ENCODE measurements at regions not wholly inside any gene's neighbourhood (a gene's known extent, or its start where the extent isn't known, plus 50 kb on each side); places are given as distances from the start of the nearest gene placed in this dataset.
"Not testable (repeated sequence)": the region's sequence is repeated elsewhere in the genome, so short reads cannot be mapped to it uniquely, and the experiment has no call there.

- DNase-seq, result no peak
These were observed 179.3 kb downstream of the GALC start for GRCh38 chr14:87813686-87814085.

GRCh38 chr14:87813211-87813610, 179.8 kb downstream of the GALC start:
- DNase-seq, result no peak

- no peak for DNase-seq
These were observed 181.7 kb downstream of the GALC start for GRCh38 chr14:87811246-87811645.

- DNase-seq, result no peak
These were observed 182.3 kb downstream of the GALC start for GRCh38 chr14:87810711-87811110.

GRCh38 chr14:87809261-87809660, 183.7 kb downstream of the GALC start:
- no peak for DNase-seq

GRCh38 chr14:87805315-87805723, 187.7 kb downstream of the GALC start:
- peak; percentile 13 to 44 for DNase-seq

DNA sequence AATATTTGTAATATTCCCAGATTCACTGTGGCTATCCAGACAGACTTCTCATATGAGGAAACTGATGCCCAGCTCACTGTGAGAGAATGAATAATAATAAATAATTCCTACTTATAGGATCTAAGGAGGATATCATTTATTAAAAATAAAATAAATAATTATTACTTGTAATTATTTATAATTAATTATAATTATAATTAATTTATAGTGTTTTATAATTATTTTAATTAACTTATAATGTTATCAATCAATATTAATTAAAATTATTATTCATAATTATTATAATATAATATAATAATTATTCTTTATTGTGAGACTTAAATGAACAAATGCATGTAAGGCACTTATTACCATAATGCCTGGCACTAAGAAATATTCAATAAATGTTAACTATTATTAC, 192.8 kb downstream of the GALC start:
- no peak for DNase-seq

DNA sequence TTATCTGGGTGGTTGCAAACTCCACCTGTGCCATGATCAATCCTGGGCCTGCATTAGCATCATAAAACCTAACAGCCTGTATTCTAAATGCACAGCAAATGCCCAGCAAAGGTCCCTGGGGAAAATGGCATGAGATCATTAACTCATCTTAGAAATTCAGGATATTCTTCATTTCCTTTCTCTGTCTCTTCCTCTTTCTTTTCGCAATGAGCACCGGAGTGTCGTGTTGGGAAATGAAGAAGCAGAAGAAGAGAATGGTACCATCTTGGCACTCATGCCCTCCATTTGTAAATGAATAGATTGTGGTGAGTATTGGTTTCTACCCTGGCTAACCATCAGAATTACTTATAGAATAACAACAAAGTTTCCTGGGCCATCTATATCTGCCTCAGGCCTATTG, 193.6 kb downstream of the GALC start:
- peak in 1 of 2 experiments; percentile 17 for DNase-seq

DNA sequence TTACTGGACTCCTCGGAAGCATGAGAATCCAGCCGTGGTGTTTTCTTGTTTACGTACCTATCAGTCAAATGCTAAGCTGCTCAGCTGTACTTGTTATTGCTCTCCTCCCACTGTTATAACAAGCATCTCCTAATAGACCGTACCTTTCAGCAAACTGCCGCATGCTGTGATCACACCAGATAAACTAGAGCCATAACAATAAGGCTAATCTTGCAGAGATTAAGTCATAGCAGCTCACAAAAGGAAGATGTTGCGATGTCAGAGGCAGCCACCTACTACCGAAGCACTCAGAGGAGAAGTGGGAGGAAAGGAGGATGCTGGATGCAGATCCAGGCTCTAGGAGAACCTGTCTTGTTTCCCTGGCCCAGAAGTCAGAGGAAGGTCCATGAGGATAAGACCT, 196.0 kb downstream of the GALC start:
- no peak for DNase-seq

GRCh38 chr14:87794561-87794960, 198.4 kb downstream of the GALC start:
- DNase-seq, result no peak

GRCh38 chr14:87785897-87786296, 207.1 kb downstream of the GALC start:
- no peak for DNase-seq

DNA sequence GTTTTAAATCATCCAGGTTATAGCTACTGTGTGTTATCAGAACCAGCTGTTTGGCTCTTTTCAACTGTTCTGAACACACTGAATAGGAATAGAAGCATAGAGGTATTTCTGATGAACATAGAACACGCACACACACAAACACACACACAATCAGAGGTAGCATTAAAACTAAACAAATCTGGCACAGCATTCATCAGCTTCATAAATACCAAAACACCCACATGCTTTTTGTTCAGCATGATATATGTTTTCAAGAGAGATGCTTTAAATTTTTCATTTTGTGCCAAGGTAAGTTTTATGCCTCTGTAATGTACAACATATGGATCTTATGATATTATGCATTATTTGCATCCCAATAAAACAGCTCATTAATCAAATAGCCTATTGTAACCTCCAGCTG, 208.6 kb downstream of the GALC start:
- no peak for DNase-seq

- no peak for DNase-seq
These were observed 209.9 kb downstream of the GALC start for GRCh38 chr14:87783071-87783470.

DNA sequence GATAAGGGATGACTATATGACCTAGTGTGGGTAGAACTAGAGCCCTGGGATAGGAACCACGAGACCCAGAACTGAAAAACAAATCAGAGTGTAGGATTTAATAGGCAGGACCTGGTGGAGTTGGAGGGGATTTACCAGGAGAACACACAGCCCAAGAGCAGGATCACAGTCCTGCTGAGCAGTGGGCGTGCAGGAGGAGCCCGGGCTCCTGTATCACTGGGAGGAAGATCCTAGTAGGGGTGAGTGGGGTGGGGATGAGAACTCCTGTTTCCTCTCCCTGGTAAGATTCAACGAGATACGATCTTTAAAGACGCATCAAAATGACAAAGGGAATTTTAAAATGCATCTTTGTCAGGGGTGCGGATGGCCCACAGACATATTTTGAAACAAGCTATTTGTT, 220.1 kb downstream of the GALC start:
- no peak for DNase-seq

DNA sequence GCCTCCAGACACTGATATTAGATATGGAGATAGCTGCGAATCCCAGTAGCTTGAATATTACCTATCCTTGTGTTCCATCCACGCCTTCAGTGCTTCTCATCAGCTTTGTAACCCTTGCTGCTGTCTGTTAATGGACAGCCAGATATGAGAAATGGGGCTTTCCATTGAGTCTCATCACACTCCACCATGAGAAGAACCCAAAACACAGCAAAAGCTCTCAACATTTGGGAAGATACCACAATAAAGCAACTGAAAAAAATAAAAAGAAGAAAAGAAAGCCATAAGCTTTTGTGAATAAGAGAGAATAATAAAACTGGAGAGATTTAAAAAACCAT, 225.4 kb downstream of the GALC start:
- DNase-seq, result no peak

GRCh38 chr14:87758876-87759275, 234.1 kb downstream of the GALC start:
- DNase-seq, result peak in 1 of 2 experiments; percentile 31

DNA sequence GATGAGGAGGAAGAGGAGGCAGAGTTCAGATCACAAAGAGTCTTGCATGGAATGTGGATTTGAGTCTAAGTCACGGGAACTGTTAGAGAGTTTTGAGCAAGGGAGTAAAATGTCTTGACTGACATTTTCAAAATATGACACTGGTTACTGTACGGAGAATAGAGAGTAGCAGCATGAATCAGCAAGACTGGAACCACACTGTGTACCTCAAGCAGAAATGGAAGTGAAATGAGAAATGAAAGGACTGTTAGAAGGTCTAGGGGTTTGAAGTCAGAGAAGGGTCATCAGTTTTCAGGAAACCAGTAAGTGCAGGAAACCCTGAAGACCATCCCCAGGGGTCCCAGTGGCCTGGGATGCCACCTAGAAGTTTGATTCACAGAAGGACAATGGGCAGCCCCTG, 236.3 kb downstream of the GALC start:
- no peak for DNase-seq

DNA sequence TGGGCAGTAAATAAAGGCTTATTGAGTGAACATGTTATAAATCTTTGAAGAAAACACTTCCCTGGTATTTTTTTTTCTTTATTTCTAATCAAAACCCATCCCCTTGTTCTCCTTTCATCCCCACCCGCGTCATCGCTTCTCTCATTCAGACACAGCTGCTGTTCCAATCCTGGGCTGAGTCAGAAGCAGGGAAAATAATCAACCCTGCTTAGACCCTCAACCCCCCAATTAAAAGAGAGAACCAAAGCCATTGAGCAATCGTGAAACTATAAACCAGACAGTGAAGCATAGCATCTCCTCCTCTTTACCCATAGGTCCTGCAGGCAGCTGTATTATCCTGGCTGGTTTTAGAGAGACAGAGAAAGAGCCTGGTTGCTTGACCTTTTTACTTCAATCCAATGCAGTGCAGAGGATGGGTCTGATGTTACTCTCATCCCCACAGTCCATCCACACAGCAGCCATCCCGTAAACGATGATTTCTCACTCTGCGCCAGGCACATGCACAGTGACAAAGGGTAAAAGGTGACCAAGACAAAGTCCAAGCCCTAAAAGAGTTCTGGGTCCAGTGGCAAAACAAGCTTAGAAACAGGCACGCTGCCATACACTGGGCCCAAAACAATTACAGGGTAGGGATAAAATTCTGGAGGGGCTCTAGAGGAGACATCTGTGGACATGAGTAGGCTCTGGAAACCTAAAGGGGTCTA, 238.3 kb downstream of the GALC start:
- DNase-seq, result no peak

GRCh38 chr14:87748558-87748957, 244.4 kb downstream of the GALC start:
- DNase-seq, result no peak

- DNase-seq, result peak; percentile 58 to 68
These were observed 247.4 kb downstream of the GALC start for GRCh38 chr14:87745507-87746118.

GRCh38 chr14:87734577-87735360, 258.2 kb downstream of the GALC start:
- DNase-seq, result not testable (repeated sequence)

DNA sequence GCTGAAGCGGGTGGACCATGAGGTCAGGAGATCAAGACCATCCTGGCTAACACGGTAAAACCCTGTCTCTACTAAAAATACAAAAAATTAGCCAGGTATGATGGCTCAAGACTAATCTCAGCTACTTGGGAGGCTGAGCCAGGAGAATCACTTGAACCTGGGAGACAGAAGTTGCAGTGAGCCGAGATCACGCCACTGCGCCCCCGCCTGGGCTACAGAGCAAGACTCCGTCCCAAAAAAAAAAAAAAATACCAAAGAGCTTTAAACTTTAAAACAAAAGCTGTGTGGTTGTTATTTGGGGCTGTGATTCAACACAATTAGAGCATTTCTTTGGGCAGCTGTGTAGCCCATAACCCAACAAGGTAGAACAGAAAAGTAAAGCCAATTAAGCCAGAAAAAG, 259.9 kb downstream of the GALC start:
- DNase-seq, result not testable (repeated sequence)

GRCh38 chr14:87732562-87732961, 260.4 kb downstream of the GALC start:
- DNase-seq, result no peak

DNA sequence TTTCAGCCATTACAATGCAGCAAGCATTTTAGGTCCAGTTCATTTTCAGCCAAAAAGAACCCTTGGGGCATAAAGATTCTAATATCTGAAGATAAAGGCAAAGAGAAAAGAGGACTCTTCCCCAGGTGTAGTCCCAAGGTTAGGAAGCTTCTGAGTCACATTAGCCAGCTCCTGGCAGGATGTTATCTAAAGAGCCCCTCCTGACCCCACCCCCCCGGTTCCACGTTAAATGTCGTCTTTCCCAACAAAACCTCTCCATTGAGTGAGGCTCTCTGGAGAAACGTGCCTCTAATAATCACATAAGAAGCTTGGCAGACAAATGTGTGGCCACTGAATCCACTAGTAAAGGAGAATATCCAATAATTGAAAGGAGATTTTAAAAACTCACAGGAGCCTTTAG, 267.7 kb downstream of the GALC start:
- DNase-seq, result no peak

Data from NCI-H524 (cell line).